H1 (cell line): ENCODE measurements at regions not wholly inside any gene's neighbourhood (a gene's known extent, or its start where the extent isn't known, plus 50 kb on each side); places are given as distances from the start of the nearest gene placed in this dataset.

ENCODE experiments used
- CHD1 ChIP-seq: IDR thresholded peaks from 2 replicates; pipeline ENCODE4 v1.6.1; 2012; ENCODE audit warnings: low read depth, low read length, improper control_type of control experiment
- GTF2F1 ChIP-seq: IDR thresholded peaks from 2 replicates; pipeline ENCODE4 v1.6.1; 2012; ENCODE audit warnings: low read depth, low read length, improper control_type of control experiment, borderline replicate concordance
- TF ChIP-seq, protein P1 (sequence below): fragments of 300-600 bp; sonication (generic); IDR thresholded peaks from 2 replicates; pipeline ENCODE4 v1.7.1; 2012; ENCODE audit warnings: low read length, moderate library complexity, mild to moderate bottlenecking, inconsistent platforms; ENCODE audit not compliant: insufficient replicate concordance

DNA sequence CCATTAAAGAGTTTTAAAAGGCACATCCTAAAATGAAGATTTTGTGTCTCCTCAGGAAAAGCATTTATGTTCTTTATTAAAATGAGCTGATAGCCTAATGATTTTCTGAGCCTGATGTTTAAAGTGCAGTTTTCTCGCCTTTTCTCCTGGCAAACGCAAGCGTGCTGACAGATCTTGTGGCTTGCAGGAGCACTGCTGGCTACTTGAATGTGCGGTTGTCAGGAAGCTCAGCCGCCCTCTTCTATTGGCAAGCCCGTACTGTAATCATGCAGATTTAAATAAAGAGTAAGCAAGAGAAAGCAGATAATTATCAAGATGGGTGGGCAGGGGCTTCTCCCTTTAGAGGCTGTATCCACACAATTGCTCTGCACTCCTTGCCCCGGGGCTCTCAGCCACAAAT, 139.5 kb upstream of the SPHKAP start (continued):
- TF ChIP-seq, protein P1, sequence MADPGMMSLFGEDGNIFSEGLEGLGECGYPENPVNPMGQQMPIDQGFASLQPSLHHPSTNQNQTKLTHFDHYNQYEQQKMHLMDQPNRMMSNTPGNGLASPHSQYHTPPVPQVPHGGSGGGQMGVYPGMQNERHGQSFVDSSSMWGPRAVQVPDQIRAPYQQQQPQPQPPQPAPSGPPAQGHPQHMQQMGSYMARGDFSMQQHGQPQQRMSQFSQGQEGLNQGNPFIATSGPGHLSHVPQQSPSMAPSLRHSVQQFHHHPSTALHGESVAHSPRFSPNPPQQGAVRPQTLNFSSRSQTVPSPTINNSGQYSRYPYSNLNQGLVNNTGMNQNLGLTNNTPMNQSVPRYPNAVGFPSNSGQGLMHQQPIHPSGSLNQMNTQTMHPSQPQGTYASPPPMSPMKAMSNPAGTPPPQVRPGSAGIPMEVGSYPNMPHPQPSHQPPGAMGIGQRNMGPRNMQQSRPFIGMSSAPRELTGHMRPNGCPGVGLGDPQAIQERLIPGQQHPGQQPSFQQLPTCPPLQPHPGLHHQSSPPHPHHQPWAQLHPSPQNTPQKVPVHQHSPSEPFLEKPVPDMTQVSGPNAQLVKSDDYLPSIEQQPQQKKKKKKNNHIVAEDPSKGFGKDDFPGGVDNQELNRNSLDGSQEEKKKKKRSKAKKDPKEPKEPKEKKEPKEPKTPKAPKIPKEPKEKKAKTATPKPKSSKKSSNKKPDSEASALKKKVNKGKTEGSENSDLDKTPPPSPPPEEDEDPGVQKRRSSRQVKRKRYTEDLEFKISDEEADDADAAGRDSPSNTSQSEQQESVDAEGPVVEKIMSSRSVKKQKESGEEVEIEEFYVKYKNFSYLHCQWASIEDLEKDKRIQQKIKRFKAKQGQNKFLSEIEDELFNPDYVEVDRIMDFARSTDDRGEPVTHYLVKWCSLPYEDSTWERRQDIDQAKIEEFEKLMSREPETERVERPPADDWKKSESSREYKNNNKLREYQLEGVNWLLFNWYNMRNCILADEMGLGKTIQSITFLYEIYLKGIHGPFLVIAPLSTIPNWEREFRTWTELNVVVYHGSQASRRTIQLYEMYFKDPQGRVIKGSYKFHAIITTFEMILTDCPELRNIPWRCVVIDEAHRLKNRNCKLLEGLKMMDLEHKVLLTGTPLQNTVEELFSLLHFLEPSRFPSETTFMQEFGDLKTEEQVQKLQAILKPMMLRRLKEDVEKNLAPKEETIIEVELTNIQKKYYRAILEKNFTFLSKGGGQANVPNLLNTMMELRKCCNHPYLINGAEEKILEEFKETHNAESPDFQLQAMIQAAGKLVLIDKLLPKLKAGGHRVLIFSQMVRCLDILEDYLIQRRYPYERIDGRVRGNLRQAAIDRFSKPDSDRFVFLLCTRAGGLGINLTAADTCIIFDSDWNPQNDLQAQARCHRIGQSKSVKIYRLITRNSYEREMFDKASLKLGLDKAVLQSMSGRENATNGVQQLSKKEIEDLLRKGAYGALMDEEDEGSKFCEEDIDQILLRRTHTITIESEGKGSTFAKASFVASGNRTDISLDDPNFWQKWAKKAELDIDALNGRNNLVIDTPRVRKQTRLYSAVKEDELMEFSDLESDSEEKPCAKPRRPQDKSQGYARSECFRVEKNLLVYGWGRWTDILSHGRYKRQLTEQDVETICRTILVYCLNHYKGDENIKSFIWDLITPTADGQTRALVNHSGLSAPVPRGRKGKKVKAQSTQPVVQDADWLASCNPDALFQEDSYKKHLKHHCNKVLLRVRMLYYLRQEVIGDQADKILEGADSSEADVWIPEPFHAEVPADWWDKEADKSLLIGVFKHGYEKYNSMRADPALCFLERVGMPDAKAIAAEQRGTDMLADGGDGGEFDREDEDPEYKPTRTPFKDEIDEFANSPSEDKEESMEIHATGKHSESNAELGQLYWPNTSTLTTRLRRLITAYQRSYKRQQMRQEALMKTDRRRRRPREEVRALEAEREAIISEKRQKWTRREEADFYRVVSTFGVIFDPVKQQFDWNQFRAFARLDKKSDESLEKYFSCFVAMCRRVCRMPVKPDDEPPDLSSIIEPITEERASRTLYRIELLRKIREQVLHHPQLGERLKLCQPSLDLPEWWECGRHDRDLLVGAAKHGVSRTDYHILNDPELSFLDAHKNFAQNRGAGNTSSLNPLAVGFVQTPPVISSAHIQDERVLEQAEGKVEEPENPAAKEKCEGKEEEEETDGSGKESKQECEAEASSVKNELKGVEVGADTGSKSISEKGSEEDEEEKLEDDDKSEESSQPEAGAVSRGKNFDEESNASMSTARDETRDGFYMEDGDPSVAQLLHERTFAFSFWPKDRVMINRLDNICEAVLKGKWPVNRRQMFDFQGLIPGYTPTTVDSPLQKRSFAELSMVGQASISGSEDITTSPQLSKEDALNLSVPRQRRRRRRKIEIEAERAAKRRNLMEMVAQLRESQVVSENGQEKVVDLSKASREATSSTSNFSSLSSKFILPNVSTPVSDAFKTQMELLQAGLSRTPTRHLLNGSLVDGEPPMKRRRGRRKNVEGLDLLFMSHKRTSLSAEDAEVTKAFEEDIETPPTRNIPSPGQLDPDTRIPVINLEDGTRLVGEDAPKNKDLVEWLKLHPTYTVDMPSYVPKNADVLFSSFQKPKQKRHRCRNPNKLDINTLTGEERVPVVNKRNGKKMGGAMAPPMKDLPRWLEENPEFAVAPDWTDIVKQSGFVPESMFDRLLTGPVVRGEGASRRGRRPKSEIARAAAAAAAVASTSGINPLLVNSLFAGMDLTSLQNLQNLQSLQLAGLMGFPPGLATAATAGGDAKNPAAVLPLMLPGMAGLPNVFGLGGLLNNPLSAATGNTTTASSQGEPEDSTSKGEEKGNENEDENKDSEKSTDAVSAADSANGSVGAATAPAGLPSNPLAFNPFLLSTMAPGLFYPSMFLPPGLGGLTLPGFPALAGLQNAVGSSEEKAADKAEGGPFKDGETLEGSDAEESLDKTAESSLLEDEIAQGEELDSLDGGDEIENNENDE = no peak
- TF ChIP-seq CHD1 (no peak), GTF2F1 (no peak)
- TF ChIP-seq, all 59 proteins: peak for 0
